Stimulated activated CD4-positive, alpha-beta T cell treated with anti-CD3 and anti-CD28 coated beads, Interleukin-4, amount 100 ng/mL, for 48 hours (primary cell): ENCODE measurements at regions not wholly inside any gene's neighbourhood (a gene's known extent, or its start where the extent isn't known, plus 50 kb on each side); places are given as distances from the start of the nearest gene placed in this dataset.
"Not testable (repeated sequence)": the region's sequence is repeated elsewhere in the genome, so short reads cannot be mapped to it uniquely, and the experiment has no call there.

Experiments used
- DNase-seq, 2 donors: peaks; one replicate each; pipeline ENCODE4 v3.0.0-alpha.2; 2020; ENCODE audit warnings: low read depth in 2 of 2

DNA sequence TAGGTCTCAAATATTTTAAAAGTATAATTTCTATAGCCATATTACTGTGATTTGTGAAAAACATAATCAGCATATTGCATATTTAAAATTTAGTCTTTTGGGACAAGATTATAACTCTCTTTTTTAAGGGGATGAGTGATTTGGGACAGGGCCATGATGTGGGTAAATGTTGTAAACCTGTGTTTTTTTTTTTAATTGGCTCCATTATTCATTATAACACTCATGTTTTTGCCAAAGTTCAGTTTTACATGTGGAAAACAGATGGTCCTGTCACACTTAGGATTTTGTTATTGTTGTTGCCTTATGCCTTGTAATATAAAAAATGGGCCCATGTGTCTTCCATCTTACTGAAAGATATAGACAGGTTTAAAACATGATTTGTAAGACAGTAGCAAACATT is 1413.5 kb upstream of the RAG2 start:
- DNase-seq, result no peak

DNA sequence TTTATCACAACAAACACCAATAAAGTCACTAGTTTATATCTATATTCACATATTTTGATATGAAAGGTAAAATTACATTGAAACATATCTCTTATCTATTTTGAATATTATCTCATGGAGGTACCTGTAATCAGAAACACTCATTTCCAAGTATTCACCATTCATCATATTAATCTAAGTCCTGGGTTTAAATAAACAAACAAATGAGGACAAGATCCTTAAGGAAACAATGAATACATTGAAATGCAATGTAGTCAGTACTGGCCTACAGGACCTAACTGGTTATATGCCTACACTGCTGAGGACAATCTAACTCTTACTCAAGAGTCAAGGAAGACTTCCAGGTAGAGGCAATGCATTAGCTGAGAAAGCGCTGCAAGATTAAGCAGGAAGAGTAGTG is 1411.9 kb upstream of the RAG2 start:
- DNase-seq, result no peak

DNA sequence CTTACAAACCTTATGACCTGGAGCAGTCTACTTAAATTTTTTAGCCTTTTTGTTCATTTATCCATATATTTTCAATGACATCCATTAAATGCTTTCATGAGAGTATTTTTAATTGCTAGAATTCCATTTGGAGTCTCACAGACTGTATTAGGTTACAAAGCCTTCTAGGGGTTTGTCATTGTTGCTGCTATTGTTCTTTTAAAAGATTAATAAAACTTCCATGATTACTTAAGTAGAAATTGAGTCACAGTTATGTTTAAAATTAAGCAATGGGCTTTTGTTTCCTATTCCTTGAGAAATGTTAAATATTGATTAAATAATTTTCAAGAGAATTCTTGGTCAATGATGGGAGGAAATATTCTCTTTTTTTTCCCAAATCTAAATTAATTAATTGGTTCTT is 1408.4 kb upstream of the RAG2 start:
- DNase-seq, result no peak

DNA sequence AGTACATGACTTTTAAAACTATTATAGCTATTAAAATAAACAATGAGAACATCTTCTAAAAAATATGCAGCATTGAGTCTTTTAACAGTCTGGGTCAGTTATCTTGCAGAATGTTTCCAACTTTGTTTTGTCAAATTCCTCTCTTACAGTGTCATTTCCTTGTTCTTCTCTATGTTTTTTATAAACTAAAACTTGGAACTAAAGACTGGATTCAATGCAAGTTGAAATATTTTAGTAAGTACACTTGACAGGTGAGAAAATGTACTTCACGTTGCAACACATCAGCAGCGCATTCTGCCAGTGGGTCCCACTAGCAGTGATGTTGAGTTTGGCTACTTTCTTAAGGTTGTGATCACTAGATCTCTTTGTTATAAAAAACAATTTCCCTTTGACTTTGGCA is 1407.6 kb upstream of the RAG2 start:
- DNase-seq, result no peak

DNA sequence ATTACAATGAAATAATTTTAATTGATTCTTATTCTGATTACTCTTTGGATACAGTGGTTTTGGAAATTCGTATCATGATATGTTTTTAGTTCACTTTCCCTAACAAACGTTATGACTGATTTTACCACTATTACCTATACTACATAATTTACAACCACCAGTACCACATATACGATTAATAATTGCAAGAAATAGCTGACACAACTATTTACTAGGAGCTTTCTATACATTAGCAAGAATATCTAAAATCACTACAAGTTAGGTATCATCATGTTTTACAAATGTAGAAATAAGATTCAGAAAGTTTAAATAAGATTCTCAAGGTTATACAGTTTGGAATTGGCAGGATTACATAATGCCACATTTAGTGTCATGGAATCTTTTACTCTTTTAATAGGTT is 1401.1 kb upstream of the RAG2 start:
- no peak for DNase-seq

DNA sequence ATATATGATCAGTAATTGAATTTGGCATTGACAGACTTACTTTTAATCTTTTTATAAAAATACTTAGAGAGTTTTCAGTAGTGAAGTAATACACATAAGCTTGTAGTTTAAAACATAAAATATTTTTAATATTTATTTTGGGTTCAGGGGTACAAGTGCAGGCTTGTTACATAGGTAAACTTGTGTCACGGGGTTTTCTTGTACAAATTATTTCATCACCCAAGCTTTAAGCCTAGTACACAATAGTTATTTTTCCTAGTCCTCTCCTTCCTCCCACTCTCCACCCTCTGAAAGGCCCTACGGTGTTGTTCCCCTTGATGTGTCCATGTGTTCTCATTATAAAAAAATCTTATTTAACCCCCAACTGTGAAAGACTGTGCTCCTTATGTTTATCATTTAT is 1397.8 kb upstream of the RAG2 start:
- DNase-seq, result no peak

DNA sequence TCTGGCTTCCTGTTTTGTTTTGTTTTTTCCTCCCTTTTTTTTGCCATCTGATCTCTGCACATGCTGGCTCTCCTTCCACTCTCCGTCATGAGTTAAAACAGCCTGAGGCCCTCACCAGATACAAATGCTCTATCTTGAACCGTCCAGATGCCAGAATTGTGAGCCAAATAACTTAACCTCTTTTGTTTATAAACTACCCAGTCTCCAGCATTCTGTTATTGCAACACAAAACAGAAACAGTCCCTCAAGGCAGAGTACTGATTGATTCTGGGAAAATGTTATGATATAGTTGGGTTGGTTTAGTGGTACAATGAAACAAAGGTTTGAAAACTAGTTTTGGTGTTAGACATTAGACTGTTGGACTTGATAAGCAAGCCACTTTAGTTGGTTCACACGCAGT is 1390.0 kb upstream of the RAG2 start:
- no peak for DNase-seq

DNA sequence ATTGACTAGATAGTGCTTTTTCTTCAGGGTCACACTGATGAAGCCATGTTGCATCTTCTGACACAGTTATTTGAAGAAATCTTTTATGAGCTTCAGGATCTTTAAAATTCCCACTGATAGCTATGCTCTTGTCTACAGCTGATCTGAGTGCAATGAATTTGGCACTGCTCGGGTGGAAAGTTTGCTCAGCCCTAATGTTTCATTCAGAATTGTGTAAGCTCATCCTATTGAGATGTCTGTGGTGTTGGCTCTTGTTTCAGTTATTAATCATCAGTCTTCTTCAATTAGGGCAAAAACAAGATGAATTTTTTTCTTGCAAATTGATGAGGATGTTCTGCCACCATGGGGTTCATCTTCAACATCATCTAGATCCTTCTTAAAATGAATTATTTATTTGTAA is 1387.0 kb upstream of the RAG2 start:
- no peak for DNase-seq

DNA sequence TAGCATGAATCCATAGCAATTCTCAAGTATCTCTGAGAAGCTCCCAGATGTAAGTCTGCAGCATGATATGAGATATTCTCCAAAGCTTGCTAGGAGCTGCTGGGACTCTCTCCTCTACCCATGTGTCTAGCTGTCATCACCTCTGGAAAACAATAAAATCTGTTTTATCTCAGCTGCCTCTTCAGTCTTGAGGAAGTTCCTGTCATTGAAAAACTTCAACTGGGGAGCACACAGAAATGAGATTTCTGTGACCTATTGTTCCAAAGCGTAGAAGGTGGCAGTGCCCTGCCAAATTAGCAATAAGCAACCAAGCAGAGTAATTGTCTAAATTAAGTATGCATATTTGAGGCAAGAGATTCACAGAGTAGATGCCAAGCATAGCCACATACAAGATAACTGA is 1380.6 kb upstream of the RAG2 start:
- no peak for DNase-seq

DNA sequence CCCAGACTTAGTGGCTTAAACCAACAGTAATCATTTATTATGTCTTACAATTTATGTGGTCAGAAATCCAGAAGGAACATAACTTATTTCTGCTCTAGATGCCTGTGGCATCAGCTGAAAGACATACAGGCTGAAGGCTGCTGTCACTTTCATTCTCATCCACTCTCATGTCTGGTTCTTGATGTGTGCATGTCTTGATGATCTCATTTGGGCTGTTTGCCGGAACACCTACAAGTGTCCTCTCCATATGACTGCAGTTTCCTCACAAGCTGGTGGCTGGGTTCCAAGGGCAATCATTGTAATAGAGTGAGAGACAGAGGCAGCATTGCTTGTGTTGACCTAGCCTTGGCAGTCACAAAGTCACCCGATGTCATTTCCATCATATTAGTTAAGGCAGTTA is 1375.9 kb upstream of the RAG2 start:
- DNase-seq, result no peak

DNA sequence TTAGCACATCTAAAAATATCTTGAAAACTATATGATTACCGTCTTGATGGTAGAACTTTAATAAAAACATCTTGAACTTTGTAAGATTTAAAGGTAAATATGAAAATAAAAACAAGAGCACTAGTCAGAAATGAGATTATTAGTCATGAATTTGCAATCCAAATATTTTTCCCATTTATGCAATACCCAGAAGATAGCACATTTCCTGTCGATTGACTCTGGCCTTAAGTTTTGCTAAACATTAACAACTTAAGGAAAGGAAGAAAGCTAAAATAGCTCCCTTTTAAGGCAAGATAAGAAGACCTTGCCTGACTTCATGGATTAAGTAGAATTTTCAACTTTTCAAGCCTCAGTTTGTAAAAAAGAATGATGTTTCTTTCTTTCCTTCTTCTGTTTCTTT is 1374.7 kb upstream of the RAG2 start:
- no peak for DNase-seq

DNA sequence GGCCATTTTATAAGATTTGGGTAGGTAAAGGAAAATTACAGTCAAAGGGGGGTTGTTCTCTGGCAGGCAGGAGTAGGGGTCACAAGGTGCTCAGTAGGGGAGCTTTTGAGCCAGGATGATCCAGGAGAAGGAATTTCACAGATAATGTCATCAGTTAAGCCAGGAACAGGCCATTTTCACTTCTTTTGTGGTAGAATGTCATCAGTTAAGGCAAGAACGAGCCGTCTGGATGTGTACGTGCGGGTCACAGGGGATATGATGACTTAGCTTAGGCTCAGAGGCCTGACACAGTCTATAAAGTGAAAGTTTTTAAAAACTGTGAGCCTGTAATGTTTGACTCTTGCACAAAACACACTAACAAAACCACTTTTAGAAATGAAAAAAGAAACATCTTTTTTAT is 1371.3 kb upstream of the RAG2 start:
- not testable (repeated sequence) for DNase-seq

DNA sequence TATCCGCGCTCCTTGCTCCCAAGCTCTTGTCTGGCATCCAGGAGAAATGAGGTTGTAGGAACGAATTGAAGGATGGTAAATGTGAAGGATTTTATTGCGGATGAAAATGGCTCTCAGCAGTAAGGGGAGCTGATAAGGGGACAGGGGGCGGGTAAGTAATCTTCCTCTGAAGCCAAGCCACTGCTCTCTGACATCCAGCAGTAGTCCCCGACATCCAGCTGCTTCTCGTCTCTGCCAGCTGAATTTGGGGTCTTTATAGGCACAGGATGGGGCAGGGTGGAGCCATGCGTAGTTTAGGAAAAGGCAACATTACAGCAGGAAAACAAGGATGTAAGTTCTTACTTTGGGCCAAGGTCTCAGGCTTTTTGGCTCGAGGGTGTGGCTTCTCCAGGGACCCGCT is 1370.1 kb upstream of the RAG2 start:
- no peak for DNase-seq

DNA sequence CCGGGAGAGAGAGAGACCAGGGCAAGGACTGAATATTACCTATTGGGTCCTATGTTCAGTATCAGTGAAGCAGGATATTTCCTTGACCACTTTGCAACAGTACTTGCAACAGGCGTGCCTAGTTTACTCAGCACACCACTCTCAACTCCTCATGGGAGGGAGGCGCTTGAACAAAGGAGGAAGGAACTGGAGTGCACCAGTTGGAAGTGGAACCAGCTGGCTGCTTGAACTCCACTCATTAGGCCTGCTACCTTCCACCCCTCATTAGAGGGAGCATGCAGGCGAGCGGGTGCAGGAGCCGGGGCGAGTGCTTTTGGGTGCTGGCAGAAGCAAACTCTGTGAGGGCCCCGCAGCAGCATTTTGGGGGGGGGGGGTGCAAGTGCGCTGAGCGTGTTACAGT is 1369.6 kb upstream of the RAG2 start:
- DNase-seq, result no peak

DNA sequence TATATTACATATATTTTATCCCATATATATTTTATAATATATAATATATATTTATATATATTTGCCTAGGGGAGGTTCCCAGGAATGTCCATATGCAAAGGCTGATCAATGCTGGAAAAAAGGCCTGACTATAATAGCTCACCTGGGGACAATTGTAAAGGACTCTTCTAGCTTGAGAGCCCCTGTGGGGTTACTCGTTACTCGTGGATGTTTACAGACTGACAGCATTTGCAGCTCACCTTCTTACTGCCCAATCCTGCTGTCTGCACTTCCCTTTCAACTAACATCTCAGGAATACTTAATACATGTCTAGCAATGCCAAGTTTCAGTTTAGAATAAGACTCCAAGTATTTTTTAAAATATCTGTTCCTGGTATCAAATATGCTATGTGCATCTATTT is 1365.4 kb upstream of the RAG2 start:
- no peak for DNase-seq

DNA sequence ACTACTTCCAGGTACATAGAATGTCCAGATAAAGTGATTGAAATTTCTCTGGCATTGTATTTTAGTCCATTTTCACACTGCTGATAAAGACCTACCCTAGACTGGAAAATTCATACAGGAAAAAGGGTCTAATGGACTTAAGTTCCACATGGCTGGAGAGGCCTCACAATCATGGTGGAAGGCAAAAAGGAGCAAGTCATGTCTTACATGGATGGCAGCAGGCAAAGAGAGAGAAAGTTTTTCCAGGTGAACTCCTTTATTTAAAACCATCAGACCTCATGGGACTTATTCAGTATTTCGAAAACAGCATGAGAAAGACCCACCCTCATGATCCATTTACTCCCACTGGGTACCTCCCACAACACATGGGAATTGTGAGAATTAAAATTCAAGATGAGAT is 1359.7 kb upstream of the RAG2 start:
- no peak for DNase-seq

DNA sequence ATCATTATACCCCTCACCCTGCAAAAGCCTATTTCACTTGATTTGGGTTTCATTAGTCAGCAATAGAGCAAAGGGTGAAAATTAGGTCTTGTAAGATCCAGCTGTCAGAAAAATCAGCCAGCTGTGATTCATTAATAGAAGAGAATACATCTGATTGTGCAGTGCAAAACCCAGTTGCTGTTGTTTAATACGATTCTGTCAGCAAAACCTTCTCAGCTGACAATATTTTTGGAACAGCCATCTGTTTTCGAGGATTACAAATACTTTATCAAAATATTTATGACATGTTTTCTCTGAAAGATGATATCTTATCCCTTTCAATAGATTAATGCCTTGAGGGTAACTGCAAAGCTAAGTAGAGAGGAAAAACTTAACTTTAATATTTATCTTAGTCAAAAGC is 1354.0 kb upstream of the RAG2 start:
- no peak for DNase-seq

DNA sequence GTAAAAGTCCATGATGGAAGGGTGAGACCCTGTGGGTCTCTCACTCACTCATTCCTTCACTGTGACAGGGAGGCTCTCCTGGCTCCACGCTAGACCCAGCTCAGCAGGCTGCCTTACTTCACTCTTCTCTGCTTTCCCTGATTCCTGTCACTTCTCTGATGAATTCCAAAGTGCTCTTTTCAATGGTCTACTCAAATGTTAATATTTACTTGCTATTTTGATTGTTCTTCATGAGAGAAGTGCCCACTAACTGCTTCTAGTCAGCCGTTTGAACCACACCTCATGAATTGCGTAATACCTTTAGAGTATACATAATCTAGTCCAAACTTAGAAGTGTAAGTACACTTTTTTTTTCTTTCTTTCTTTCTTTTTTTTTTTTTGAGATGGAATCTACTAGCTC is 1350.2 kb upstream of the RAG2 start:
- no peak for DNase-seq

DNA sequence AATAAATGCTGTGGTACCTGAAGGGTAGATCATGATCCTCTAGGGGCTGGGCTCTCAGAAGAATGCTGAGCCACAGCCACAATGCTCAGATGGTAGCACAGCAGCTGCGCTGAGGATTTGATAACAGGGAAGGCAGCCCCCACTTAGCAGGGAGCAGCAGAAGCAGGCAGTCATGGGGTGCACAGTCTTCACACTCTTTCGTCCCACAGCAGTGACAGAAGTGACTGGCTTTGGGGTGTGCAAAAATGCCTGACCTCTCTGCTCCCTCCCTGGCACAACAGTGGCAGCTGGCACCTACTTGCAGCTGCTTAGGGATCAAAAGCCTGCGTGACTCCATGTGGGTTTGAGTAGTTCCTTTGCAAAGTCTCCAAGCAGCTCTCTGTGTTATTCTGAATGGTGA is 1349.8 kb upstream of the RAG2 start:
- DNase-seq, result no peak

DNA sequence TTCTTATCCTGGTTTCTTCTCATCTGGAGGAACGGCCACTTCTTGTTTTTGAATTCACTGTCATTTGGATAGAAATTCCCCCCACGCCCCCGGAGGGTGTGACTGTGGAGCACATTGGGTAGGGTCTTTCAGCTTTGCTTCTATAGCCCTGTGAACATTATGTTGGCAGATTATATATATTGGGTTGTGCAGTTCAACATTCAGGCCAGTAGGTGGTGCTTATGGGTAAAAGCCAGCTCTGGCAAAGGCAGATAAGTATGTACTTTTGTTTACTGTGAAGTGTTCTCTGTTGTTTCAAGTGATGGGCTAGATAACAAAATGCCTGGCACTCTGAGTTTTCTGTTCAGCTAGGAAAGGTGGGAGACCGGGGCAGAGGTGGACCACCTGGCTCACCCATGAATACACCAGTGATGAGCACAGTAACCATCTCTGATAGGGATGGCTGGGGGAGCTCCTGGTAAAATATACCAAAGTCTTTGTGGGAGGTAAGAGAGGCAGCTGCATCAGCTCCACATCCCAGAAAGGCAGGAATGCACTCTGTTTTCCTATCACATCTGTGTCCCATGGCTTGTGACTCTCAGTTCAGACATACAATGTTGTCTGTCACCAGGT is 1348.2 kb upstream of the RAG2 start:
- DNase-seq, result peak in 1 of 2 donors; percentile 1

DNA sequence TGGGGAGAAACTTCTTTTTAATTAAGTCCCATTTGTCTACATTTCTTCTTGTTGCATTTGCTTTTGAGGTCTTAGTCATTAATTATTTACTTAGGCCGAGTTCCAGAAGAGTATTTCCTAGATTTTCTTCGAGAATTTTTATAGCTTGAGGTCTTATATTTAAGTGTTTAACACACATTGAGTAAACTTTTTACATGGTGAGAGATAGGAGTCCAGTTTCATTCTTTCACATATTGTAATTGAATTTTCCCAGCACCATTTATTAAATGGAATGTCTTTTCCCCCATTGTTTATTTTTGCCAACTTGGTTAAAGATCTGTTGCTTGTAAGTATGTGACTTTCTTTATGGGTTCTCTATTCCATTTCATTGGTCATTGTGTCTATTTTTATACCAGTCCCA is 1344.0 kb upstream of the RAG2 start:
- no peak for DNase-seq

DNA sequence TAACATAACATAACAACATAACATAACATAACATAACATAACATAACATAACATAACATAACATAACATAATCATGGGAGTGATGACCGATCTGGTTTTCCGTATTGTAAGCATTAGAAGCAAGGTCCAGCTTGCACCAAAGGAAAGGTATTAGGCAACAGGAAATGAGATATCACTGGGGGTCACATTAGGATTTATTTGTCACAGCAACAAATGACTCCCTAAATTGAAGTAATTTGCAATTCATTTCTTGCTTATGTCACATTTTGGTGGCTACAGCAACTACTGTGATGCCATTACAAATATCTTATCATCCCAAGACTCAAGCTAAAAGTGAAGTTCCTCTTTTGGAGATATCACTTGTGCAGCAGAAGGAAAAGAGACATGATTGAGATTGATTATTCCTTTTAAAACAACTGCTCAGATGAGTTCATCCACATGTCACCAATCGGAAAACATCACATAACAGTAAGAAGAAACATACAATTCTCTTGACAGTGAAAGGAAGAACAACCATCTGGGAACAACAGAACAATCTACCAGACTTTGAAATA is 1331.1 kb upstream of the RAG2 start:
- DNase-seq, result no peak

DNA sequence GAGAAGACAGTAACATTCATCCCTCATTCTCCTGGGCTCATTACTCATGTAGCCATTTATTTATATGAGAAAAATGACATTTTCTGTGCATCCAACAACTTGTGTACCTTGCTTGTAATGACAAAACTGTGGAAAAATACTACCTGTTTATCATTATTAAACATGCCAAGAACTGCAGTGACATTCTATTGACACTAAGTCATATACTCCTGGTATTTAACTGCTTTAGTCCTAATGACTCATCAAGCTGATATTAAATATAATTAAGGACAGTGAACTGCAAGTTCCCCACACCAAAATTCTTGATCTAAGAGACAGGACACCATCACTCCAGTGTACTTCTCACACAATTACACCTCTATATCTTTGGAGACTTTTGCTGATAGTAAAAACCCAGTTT is 1328.7 kb upstream of the RAG2 start:
- DNase-seq, result no peak

DNA sequence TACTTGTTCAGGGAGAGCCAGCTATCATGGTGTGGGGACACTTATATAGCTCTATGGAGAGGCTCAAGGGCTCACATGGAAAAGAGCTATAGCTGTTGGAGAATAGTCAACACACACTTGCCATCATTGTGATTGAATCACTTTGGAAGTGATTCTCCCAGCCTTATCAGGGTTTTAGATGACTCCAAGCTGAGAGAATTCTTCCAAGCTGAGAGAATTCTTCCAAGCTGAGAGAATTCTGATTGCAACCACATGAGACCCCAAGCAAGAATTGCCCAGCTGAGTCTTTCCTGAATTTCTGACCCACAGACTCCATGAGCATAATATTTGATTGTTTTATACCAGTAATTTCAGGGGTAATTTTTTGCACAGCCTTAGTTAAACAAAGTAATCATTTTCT is 1318.3 kb upstream of the RAG2 start:
- no peak for DNase-seq
